Embryonic facial prominence (tissue), 1 donor: ENCODE measurements at regions not wholly inside any gene's neighbourhood (a gene's known extent, or its start where the extent isn't known, plus 50 kb on each side); places are given as distances from the start of the nearest gene placed in this dataset.
"Not testable (repeated sequence)": the region's sequence is repeated elsewhere in the genome, so short reads cannot be mapped to it uniquely, and the experiment has no call there.

Experiments used
- DNase-seq: peaks from one replicate; pipeline ENCODE4 v3.0.0-alpha.2; 2016; ENCODE audit errors: extremely low spot score

GRCh38 chr7:46626691-46627310 lies 705.7 kb upstream of the IGFBP3 start:
- no peak for DNase-seq

DNA sequence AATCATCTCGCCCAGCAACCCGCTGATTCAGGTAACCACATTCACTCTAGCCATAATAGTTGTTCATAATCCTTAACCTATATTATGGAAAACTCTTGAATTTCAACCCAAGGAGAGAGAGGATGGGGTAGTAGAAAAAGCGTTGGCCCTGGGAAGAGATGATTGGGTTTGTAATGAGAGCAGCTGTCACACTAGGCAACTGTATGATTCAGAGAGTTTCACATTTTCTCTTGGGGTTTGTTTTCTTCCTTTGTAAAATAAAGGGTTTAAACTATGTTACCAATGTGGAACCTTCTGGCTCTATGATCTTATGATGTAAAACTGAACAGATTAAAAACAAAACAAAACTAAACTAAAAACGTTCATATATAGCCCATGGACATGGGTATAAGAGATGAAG lies 705.2 kb upstream of the IGFBP3 start:
- no peak for DNase-seq

DNA sequence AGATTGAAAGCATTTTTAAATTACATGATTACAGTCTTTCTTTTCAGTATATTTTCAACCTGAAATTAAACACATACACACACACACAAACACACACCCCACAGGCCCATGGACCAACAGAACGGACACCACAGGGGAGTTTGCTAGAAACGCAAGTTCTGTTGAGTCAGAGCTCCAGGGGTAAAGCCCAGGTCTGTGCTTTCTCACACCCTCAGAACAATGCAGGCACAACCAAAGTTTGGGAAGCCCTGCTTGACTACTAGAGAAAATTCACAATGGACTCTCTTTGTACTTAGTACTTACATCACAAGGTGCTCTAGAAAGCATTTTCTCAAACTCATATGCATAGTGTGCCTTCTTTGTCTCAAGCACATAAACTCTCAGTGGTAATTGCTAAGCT lies 704.0 kb upstream of the IGFBP3 start:
- DNase-seq = no peak

GRCh38 chr7:46622251-46622650 lies 701.2 kb upstream of the IGFBP3 start:
- DNase-seq = no peak

DNA sequence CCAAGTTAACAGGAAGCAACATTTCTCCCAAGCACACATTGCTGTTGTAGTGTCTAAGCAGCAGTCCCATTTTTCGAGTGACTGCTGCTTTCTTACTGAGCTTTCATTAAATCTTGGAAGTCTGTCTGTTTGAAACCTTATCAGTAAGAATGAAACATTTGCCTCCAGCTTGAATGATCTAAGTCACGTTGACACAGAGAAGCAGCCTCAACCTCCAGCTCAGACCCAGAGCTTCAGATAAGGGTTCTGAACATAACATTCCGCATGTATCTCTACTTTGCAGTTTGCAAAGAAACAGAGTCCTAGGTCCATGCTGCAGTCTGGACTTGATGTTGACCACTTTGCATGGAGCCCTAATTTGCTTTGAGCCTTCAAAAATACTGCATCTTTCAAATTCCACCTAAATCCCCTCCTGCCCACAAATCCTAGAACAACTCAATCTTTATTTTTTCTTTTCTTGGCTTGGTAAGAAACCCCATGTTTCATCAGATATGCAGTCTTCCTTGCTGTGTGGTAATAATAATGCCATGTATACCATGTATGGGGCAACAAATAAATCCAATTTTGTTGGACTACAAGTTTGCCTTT lies 698.7 kb upstream of the IGFBP3 start:
- no peak for DNase-seq

- DNase-seq = no peak
Measured at GRCh38 chr7:46616636-46617035, 695.6 kb upstream of the IGFBP3 start.

GRCh38 chr7:46613551-46613950 lies 692.5 kb upstream of the IGFBP3 start:
- DNase-seq = no peak

GRCh38 chr7:46613116-46613515 lies 692.0 kb upstream of the IGFBP3 start:
- no peak for DNase-seq

- no peak for DNase-seq
Measured at GRCh38 chr7:46611508-46611907, 690.4 kb upstream of the IGFBP3 start.

DNA sequence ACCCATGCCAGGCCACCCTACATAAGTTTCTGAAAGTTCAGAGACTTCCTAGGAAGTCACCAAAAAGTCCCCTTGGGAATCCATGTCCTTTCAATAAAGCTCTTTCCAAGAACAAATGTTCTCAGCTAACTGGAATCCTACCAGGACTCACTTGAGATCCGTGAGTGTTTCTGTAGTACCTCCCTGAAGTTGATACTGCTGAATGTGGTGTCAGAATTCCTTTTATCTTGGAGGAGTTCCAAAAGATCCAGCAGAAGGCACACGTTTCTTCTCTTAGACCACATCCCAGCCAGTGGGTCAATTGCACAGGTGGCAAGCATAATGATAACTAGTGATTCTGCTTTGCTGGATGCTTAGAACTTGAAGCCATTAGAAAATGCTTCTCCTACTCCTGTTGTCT lies 689.7 kb upstream of the IGFBP3 start:
- no peak for DNase-seq

DNA sequence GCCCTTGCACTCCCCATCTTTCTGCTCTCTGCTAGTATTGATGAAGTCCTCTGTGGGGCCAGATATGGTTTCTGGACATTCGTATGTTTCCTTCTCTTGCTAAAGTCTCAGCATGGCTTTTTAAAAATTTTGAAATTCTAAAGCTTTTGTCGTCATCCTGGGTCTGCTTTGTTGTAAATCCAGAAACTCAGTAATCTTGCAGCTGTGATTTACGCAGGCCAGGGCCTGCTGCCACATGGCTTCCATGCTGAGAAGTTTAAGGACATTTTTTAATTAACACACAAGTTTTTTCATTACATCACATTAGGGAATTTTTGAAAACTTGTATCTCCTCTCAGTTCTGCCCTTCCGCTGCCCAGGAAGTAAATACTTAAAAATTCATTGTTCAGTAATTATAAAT lies 686.1 kb upstream of the IGFBP3 start:
- DNase-seq = no peak

GRCh38 chr7:46606761-46607160 lies 685.7 kb upstream of the IGFBP3 start:
- no peak for DNase-seq

DNA sequence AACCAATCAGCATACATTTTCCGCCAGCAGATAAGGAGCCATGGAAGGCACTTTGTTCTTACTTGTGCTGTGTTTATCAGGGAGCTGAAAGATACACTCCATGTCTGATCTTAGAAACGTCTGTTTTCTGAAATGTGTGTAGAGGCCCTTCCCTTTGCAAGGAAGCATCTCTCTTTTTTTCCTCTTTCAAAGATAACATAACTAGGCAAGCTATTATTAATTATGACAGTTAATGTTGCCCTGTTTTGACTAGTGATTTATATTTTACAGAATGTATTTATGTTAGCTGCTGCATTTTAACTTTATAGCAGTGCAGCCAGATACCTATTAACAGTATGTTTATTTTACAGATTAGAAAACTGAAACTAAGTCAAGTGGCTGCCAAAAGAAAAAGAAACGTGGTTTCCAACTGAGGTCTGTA lies 683.2 kb upstream of the IGFBP3 start:
- DNase-seq = no peak

GRCh38 chr7:46603780-46604179 lies 682.7 kb upstream of the IGFBP3 start:
- no peak for DNase-seq

DNA sequence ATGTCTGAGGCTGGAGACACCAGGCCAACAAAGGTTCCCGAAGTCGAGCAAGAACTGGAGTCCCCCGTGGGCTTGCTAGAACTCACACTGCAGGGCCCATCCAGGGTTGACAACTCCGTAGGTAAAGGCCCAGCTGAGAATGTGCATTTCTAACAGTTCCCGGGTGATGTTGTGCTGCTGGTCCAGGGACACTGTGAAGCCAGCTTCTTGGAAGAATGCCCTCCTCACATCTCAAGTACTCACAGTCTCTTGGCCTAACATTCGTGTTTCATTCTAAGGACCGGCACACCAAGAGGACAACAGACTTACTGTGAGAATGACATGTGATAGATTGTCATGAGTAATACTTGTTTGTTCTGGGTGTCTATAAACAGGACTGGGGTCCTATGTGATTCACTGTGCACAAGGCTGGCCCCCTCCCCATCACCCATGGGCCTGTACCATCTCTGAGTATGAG lies 682.3 kb upstream of the IGFBP3 start:
- DNase-seq = no peak

- no peak for DNase-seq
Measured at GRCh38 chr7:46600340-46600739, 679.3 kb upstream of the IGFBP3 start.

DNA sequence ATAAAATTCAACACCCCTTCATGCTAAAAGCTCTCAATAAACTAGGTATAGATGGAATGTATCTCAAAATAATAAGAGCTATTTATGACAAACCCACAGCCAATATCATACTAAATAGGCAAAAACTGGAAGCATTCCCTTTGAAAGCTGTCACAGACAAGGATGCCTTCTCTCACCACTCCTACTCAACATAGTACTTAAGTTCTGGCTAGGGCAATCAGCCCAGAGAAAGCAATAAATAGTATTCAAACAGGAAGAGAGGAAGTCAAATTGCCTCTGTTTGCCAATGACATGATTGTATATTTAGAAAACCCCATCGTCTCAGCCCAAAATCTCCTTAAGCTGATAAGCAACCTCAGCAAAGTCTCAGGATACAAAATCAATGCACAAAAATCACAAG lies 673.8 kb upstream of the IGFBP3 start:
- not testable (repeated sequence) for DNase-seq

GRCh38 chr7:46590918-46591905 lies 670.1 kb upstream of the IGFBP3 start:
- DNase-seq = not testable (repeated sequence)

- no peak for DNase-seq
Measured at GRCh38 chr7:46589286-46589685, 668.2 kb upstream of the IGFBP3 start.

DNA sequence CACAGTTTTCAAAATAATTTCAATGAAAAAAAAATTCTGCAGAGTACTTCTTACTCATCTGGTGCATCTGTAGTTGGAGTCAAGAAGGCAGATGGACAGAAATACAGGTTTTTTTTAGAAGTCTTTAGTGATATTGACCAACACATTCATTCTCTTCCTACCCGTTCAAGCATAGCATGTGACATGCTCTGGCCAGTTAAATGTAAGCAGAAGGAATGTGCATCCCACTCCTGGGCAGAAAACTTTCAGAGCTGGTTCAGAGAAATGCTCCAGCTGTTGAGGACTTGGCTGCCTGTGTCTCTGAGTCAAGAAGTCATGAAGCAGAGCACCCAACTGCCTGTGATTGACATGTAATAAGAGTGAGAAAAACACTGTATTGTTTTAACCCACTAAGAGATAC lies 665.3 kb upstream of the IGFBP3 start:
- DNase-seq = no peak

DNA sequence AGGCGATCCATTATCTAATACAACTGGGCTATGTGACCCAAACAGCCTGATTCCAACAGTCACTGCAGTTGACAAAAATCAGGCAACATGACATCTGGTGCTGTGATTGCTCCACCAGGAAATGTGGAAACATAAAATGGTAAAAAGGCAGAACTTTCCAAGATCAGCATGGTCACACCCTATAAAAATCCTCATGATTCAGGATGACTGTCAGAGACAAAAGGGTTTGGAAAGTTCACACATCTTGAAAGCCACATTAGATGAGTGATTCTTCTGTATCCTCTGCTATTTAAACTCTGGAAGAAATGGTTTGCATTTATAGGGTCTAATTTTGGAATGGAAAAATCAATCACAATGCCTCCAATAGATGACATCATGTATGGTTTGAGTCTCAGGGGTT lies 662.6 kb upstream of the IGFBP3 start:
- DNase-seq = no peak

DNA sequence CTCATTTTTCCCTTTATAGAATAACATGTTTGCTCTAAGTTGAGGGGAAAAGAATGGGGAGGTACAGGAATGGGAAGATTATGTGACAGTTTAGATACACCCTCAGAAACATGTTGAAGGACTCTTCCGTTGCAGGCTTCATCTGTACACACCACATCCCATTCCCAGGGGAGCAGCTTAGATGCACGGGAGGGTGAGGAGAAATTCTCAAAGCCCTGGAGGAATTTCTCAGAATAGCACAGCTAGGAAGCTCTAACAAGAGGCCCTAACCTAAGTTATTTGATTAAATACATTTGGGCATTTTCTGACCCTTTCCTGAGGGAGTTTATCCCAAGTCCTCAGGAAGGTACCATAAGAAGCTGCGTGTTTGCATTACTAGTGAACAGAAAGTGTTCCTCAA lies 660.2 kb upstream of the IGFBP3 start:
- no peak for DNase-seq

- no peak for DNase-seq
Measured at GRCh38 chr7:46580766-46581165, 659.7 kb upstream of the IGFBP3 start.
